A549 (cell line): ENCODE measurements at regions not wholly inside any gene's neighbourhood (a gene's known extent, or its start where the extent isn't known, plus 50 kb on each side); places are given as distances from the start of the nearest gene placed in this dataset.
"Not testable (repeated sequence)": the region's sequence is repeated elsewhere in the genome, so short reads cannot be mapped to it uniquely, and the experiment has no call there.

ENCODE experiments used
- ATAC-seq, 2 experiments: fragments of 200-7000 bp in 1 of 2; fragments of >200 bp in 1 of 2; cut with Nextera tagmentation in 1 of 2; cut with Tn5 transposase in 1 of 2; 3 replicates each; pipeline versions ENCODE4 v1.8.0 to v1.9.1; 2018 to 2020; ENCODE audit warnings: mild to moderate bottlenecking in 1 of 2, moderate library complexity in 1 of 2
- CTCF ChIA-PET: fragments of 300-600 bp; sonication (Branson Sonifier 250); formaldehyde crosslinking; extraction: SDS; loops from one replicate; lab custom pipeline; 2021; ENCODE audit warnings: antibody characterized with exemption, inconsistent platforms; lab: Yijun Ruan, JAX
- POLR2A ChIA-PET: fragments of 350-600 bp; formaldehyde crosslinking; extraction: SDS; loops from one replicate; lab custom pipeline; 2021; ENCODE audit warnings: antibody characterized with exemption, inconsistent platforms; lab: Yijun Ruan, JAX
- DNase-seq, 2 experiments: peaks; one replicate each; pipeline versions ENCODE4 v3.0.0 to v3.0.0-alpha.2; 2011 to 2016; ENCODE audit warnings: low read depth in 1 of 2, low spot score in 1 of 2
- FAIRE-seq: peaks from 2 replicates; lab custom pipeline; 2011; peaks lifted over from hg19 to GRCh38; lab: Jason Lieb, UNC
- H3K27ac ChIP-seq, 2 experiments: fragments of >200 bp; sonication (Bioruptor Twin); formaldehyde crosslinking; 3 replicates each; pipeline ENCODE4 v1.5.1; 2016 to 2017
- H3K4me1 ChIP-seq: fragments of >200 bp; sonication (Bioruptor Twin); formaldehyde crosslinking; 3 replicates; pipeline ENCODE4 v1.6.1; 2016
- H3K4me2 ChIP-seq: fragments of >200 bp; sonication (Bioruptor Twin); formaldehyde crosslinking; 3 replicates; pipeline ENCODE4 v1.6.1; 2016
- H3K4me3 ChIP-seq: fragments of >200 bp; sonication (Bioruptor Twin); formaldehyde crosslinking; 3 replicates; pipeline ENCODE4 v1.5.1; 2016
- H3K9me3 ChIP-seq: fragments of >200 bp; sonication (Bioruptor Twin); formaldehyde crosslinking; 3 replicates; pipeline ENCODE4 v1.6.1; 2016
- CBX2 ChIP-seq: fragments of 200-600 bp; sonication (generic); IDR thresholded peaks from 2 replicates; pipeline ENCODE4 v1.6.1; 2016; ENCODE audit warnings: low read depth, mild to moderate bottlenecking, borderline replicate concordance
- CHD2 ChIP-seq: fragments of 150-350 bp; IDR thresholded peaks from 2 replicates; pipeline ENCODE4 v1.6.1; 2014; ENCODE audit warnings: low read length; ENCODE audit not compliant: partially characterized antibody
- CTCF ChIP-seq: fragments of >200 bp; sonication (Bioruptor Twin); formaldehyde crosslinking; IDR thresholded peaks from 3 replicates; pipeline ENCODE4 v1.5.1; 2016
- E2F6 ChIP-seq: IDR thresholded peaks from 2 replicates; pipeline ENCODE4 v1.6.1; 2012; ENCODE audit warnings: low read depth, borderline replicate concordance
- EHF ChIP-seq: fragments of 250-450 bp; sonication (Bioruptor Pico); IDR thresholded peaks from 2 replicates; pipeline ENCODE4 v1.5.0; 2020; ENCODE audit warnings: mild to moderate bottlenecking
- FOSL2 ChIP-seq, 2 experiments: fragments of 450-650 bp in 1 of 2; fragments of >200 bp in 1 of 2; sonication (Bioruptor Twin) in 1 of 2; formaldehyde crosslinking; IDR thresholded peaks; 2 replicates each; pipeline versions ENCODE4 v1.5.0 to v1.6.1; 2016 to 2020; ENCODE audit warnings: mild to moderate bottlenecking in 1 of 2, moderate library complexity in 1 of 2
- FOXS1 ChIP-seq: fragments of 250-450 bp; sonication (Bioruptor Pico); IDR thresholded peaks from 2 replicates; pipeline ENCODE4 v1.5.0; 2020; ENCODE audit warnings: mild to moderate bottlenecking, moderate library complexity
- HEYL ChIP-seq: fragments of 250-450 bp; sonication (Bioruptor Pico); IDR thresholded peaks from 2 replicates; pipeline ENCODE4 v1.8.0; 2021; ENCODE audit warnings: mild to moderate bottlenecking, moderate library complexity
- MAX ChIP-seq: IDR thresholded peaks from 2 replicates; pipeline ENCODE4 v1.6.1; 2012
- NFE2L2 ChIP-seq: fragments of 150-350 bp; conservative IDR thresholded peaks from 2 replicates; pipeline ENCODE4 v1.6.1; 2014; ENCODE audit warnings: low read length
- NPAS2 ChIP-seq: fragments of 250-450 bp; sonication (Bioruptor Pico); IDR thresholded peaks from 2 replicates; pipeline ENCODE4 v1.8.0; 2022; ENCODE audit warnings: mild to moderate bottlenecking, moderate library complexity, borderline replicate concordance
- NR3C1 ChIP-seq: fragments of >200 bp; sonication (Bioruptor Twin); formaldehyde crosslinking; IDR thresholded peaks from 3 replicates; pipeline ENCODE4 v1.6.1; 2017
- RARB ChIP-seq: fragments of 250-450 bp; sonication (Bioruptor Pico); IDR thresholded peaks from 2 replicates; pipeline ENCODE4 v1.8.0; 2021; ENCODE audit warnings: mild to moderate bottlenecking, moderate library complexity
- RCOR1 ChIP-seq: fragments of 150-350 bp; IDR thresholded peaks from 2 replicates; pipeline ENCODE4 v1.6.1; 2014; ENCODE audit warnings: antibody characterized with exemption, low read length, low read depth
- TFCP2L1 ChIP-seq: fragments of 250-450 bp; sonication (Bioruptor Pico); IDR thresholded peaks from 2 replicates; pipeline ENCODE4 v1.5.0; 2021; ENCODE audit warnings: mild to moderate bottlenecking
- ZC3H11A ChIP-seq: fragments of 450-650 bp; IDR thresholded peaks from 2 replicates; pipeline ENCODE4 v1.6.1; 2014; ENCODE audit warnings: antibody characterized with exemption, mild to moderate bottlenecking
- WGBS: methylation state at CpG from one replicate; pipeline ENCODE4 v1.1.6; 2017; ENCODE audit errors: missing lambda C conversion rate; 5-methylcytosine and 5-hydroxymethylcytosine counted together

- no peak for DNase-seq
- ChIA-PET POLR2A (no interaction called here), CTCF (no interaction called here)
- H3K4me1 ChIP-seq, result no peaks in the 10 kb centered on the region
- no peak for FAIRE-seq
- TF ChIP-seq ZC3H11A (no peak), MAX (no peak)
- TF ChIP-seq, all 56 proteins: peak for 0
- Histone ChIP-seq H3K4me2 (no peak overlapping the region), H3K4me3 (no peak overlapping the region), H3K9me3 (no peaks in the 10 kb centered on the region), H3K27ac (no peak overlapping the region)
- WGBS, result 29% methylated on average over 1 of the region's 1 CpG
- no peak for ATAC-seq
These were observed 322.9 kb upstream of the TFAP2D start for GRCh38 chr6:50390416-50390815.

GRCh38 chr6:50394139-50394538 lies 319.2 kb upstream of the TFAP2D start:
- 3% methylated on average over 1 of the region's 1 CpG for WGBS
- H3K4me2 ChIP-seq, H3K4me1 ChIP-seq, POLR2A ChIA-PET, DNase-seq, H3K27ac ChIP-seq, ATAC-seq, H3K4me3 ChIP-seq, H3K9me3 ChIP-seq, FAIRE-seq, CTCF ChIA-PET: not testable (repeated sequence)

GRCh38 chr6:50404643-50405042 lies 308.7 kb upstream of the TFAP2D start:
- no peak overlapping the region for H3K4me2 ChIP-seq
- ATAC-seq (no peak), FAIRE-seq (no peak), DNase-seq (no peak)
- TF ChIP-seq HEYL (CRISPR knock-in tag), result no peak
- TF ChIP-seq NPAS2 (CRISPR knock-in tag), result no peak
- TF ChIP-seq NR3C1, result no peak
- no peak for TF ChIP-seq EHF (CRISPR knock-in tag)
- TF ChIP-seq TFCP2L1 (CRISPR knock-in tag), result no peak
- TF ChIP-seq FOSL2 (IDR thresholded peaks at IDR 0.05), result no peak
- TF ChIP-seq FOSL2 (CRISPR knock-in tag; IDR thresholded peaks at IDR 0.05), result no peak
- ChIA-PET POLR2A (no interaction called here), CTCF (no interaction called here)
- no peak overlapping the region for H3K4me3 ChIP-seq
- H3K9me3 ChIP-seq, result no peaks in the 10 kb centered on the region
- H3K27ac ChIP-seq, result no peak overlapping the region
- no peaks in the 10 kb centered on the region for H3K4me1 ChIP-seq
- 2% methylated on average over 3 of the region's 3 CpGs for WGBS

- Histone ChIP-seq H3K4me1 (no peaks in the 10 kb centered on the region), H3K27ac (no peak overlapping the region), H3K9me3 (no peaks in the 10 kb centered on the region), H3K4me2 (no peak overlapping the region), H3K4me3 (no peak overlapping the region)
- TF ChIP-seq RARB (CRISPR knock-in tag), result no peak
- POLR2A ChIA-PET, result no interaction called here
- DNase-seq (no peak), FAIRE-seq (no peak), ATAC-seq (no peak)
- CTCF ChIA-PET, result no interaction called here
- 0% methylated on average over 1 of the region's 1 CpG for WGBS
These were observed 302.7 kb upstream of the TFAP2D start for GRCh38 chr6:50410579-50410978.

- DNase-seq, H3K4me2 ChIP-seq, H3K27ac ChIP-seq, H3K9me3 ChIP-seq, POLR2A ChIA-PET, H3K4me3 ChIP-seq, CTCF ChIA-PET, FAIRE-seq, H3K4me1 ChIP-seq, ATAC-seq: not testable (repeated sequence)
- 8% methylated on average over 8 of the region's 8 CpGs for WGBS
These were observed 292.3 kb upstream of the TFAP2D start for GRCh38 chr6:50421041-50421440.

- H3K4me3 ChIP-seq, result no peak overlapping the region
- ChIA-PET CTCF (no interaction called here), POLR2A (no interaction called here)
- H3K4me1 ChIP-seq, result no peaks in the 10 kb centered on the region
- ATAC-seq, result no peak
- no peak overlapping the region for H3K4me2 ChIP-seq
- 4% methylated on average over 3 of the region's 4 CpGs for WGBS
- H3K27ac ChIP-seq, result no peak overlapping the region
- no peak for DNase-seq
- TF ChIP-seq CBX2 (no peak), FOSL2 (IDR thresholded peaks at IDR 0.05) (no peak), FOSL2 (CRISPR knock-in tag; IDR thresholded peaks at IDR 0.05) (no peak), TFCP2L1 (CRISPR knock-in tag) (no peak), CTCF (no peak), CHD2 (no peak), FOXS1 (no peak), NR3C1 (no peak), RCOR1 (no peak), NFE2L2 (no peak), E2F6 (no peak)
- TF ChIP-seq, all 56 proteins: peak for 0
- H3K9me3 ChIP-seq, result no peaks in the 10 kb centered on the region
- no peak for FAIRE-seq
These were observed 286.1 kb upstream of the TFAP2D start for GRCh38 chr6:50427267-50427666.
